ENCODE measurements at regions not wholly inside any gene's neighbourhood (a gene's known extent, or its start where the extent isn't known, plus 50 kb on each side); places are given as distances from the start of the nearest gene placed in this dataset.

DNA sequence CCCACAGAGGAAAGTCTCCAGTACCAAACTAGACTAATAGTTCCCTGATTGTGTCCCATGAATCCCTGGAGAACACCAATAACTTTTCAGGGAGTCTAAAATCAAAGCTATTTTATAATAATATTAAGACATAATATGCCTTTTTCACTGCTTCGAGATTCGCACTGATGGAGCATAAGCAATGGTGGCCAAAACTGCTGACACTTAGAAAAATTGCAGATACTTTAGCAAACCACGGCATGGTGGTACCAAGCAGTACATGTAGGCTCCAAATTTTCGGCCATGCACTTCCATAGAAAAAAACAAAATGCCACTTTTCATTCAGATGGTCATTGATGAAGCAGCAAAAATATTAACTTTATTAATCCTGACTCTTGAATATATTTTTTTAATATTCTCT lies 100.3 kb upstream of the PCSK1 start (continued):
- TF ChIP-seq RAD21 (IDR thresholded peaks at IDR 0.05 in 1 of 2, conservative IDR thresholded peaks at IDR 0.05 in 1 of 2; ENCODE audit: low read depth in 2 of 2, low read length in 2 of 2) = no peak
- TF ChIP-seq, protein P1, sequence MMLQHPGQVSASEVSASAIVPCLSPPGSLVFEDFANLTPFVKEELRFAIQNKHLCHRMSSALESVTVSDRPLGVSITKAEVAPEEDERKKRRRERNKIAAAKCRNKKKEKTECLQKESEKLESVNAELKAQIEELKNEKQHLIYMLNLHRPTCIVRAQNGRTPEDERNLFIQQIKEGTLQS (IDR thresholded peaks at IDR 0.05; ENCODE audit: insufficient read depth, low read depth, low read length) = no peak
- TF ChIP-seq NANOG (IDR thresholded peaks at IDR 0.05; ENCODE audit: insufficient read depth, low read depth, low read length, poor library complexity, severe bottlenecking) = no peak

Data from H1 (cell line).